ENCODE measurements at regions not wholly inside any gene's neighbourhood (a gene's known extent, or its start where the extent isn't known, plus 50 kb on each side); places are given as distances from the start of the nearest gene placed in this dataset.
"Not testable (repeated sequence)": the region's sequence is repeated elsewhere in the genome, so short reads cannot be mapped to it uniquely, and the experiment has no call there.

- intact Hi-C loops (cut with DNase I): no loop called here
- DNase-seq (ENCODE audit: low spot score): no peak
Measured at GRCh38 chr5:163682234-163682633, 176.8 kb downstream of the MAT2B start.

DNA sequence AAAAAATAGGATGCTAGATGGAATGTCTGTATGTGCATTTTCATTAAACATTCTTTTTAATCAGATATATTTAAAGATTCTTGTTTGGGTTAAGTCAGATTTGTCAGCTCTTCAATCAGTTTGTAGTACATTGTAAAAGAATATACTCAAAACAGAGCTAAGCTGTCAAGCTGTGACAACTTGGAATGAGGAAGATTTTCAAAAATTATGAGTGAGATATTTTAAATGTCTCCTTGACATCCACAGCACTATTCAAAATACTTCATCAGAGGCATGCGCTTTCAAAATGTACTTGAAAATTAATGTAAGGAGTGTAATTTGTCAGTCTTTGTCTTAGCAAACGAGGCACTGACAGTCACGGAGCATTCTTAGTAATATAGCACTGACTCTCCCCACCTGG is 182.0 kb downstream of the MAT2B start:
- no peak for DNase-seq (ENCODE audit: low spot score)

GRCh38 chr5:163692091-163692490 is 186.7 kb downstream of the MAT2B start:
- no peak for DNase-seq (ENCODE audit: low spot score)
- intact Hi-C loops (cut with DNase I): loop anchor here (10.0 kb wide), 1 partner anchor 813 kb away; no protein-coding TSS in a partner anchor

More for the DNA sequence above, 182.0 kb downstream of the MAT2B start:
- intact Hi-C loops (cut with DNase I): no loop called here

- intact Hi-C loops (cut with DNase I): loop anchor here (10.0 kb wide), 1 partner anchor 809 kb away; no protein-coding TSS in a partner anchor
- no peak for DNase-seq (ENCODE audit: low spot score)
Measured at GRCh38 chr5:163695830-163696578, 190.6 kb downstream of the MAT2B start.

DNA sequence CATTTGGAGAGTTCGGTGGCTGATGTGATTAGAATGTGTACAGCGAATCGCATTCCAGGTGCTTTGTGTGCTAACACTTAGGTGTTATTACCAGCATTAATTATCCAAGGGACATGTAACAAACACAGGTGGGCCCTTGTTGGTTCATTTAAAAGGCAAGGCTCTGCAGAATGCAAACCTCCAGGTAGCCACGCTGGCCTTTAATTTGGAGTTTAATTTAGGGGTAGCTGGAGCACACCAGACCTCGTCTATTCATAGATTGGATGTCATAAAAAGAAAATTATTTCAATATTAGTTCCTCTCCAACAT is 191.1 kb downstream of the MAT2B start:
- intact Hi-C loops (cut with DNase I): loop anchor here (10.0 kb wide), 1 partner anchor 808 kb away; no protein-coding TSS in a partner anchor

GRCh38 chr5:163706053-163706771 is 200.8 kb downstream of the MAT2B start:
- intact Hi-C loops (cut with DNase I): no loop called here
- no peak for DNase-seq (ENCODE audit: low spot score)

More for the DNA sequence above, 191.1 kb downstream of the MAT2B start:
- no peak for DNase-seq (ENCODE audit: low spot score)

- DNase-seq (ENCODE audit: low spot score): no peak
- intact Hi-C loops (cut with DNase I): no loop called here
Measured at GRCh38 chr5:163712011-163712410, 206.6 kb downstream of the MAT2B start.

DNA sequence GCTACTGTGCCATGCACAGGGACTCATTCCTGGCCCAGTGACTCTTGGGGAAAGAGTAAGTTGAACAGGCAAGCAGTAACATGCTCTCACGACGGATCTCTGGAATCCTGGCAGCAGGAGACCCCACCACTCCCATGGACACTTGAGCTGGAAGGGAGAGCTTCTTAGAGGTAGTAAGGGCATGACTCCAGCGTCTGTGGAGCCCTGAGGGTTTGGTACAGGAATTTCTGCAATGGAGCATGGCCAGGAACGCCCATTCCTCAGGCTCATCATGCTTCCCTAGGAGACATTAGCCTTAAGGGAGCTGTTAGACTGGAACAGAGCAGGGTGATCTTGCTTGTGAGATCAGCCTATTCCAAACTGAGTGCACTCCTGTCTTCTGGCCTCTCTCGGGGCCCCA is 212.9 kb downstream of the MAT2B start:
- no peak for DNase-seq (ENCODE audit: low spot score)
- intact Hi-C loops (cut with DNase I): no loop called here

DNA sequence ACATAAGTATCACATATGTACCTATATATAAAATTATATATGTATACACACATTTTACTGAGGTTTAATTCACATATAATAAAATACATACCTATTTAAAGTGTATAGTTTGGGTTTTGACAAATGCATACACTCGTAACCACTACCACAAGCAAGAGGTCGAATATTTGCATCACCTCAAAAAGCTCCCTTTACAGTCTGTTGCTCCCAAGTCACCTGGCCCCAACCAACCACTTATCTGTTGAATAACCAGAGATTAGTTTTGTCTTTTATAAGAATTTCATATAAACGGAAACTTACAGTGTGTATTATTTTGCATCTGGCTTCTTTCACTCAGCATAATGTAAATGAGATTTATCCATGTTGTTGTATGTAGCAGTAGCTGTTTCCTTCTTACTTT is 218.9 kb downstream of the MAT2B start:
- intact Hi-C loops (cut with DNase I): no loop called here
- DNase-seq (ENCODE audit: low spot score): no peak

DNA sequence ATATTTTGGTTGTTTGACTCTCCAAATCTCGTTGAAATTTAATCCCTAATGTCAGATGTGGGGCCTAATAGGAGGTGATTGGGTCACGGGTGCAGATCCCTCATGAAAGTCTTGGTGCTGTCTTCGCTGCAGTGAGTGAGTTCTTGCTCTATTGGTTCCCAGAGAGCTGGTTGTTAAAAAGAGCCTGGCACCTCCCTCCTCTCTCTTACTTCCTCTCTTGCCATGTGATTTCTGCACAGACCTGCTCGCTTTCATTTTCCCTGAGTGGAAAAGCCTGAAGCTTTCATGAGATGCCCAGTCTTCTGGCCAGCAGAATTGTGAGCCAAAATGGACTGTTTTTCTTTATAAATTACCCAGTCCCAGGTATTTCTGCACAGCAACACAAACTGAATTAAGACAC is 221.6 kb downstream of the MAT2B start:
- intact Hi-C loops (cut with DNase I): no loop called here
- no peak for DNase-seq (ENCODE audit: low spot score)

GRCh38 chr5:163730206-163730756 is 224.9 kb downstream of the MAT2B start:
- no peak for DNase-seq (ENCODE audit: low spot score)
- intact Hi-C loops (cut with DNase I): no loop called here

GRCh38 chr5:163731256-163731655 is 225.8 kb downstream of the MAT2B start:
- DNase-seq (ENCODE audit: low spot score): no peak
- intact Hi-C loops (cut with DNase I): no loop called here

GRCh38 chr5:163735069-163735468 is 229.7 kb downstream of the MAT2B start:
- no peak for DNase-seq (ENCODE audit: low spot score)
- intact Hi-C loops (cut with DNase I): no loop called here

DNA sequence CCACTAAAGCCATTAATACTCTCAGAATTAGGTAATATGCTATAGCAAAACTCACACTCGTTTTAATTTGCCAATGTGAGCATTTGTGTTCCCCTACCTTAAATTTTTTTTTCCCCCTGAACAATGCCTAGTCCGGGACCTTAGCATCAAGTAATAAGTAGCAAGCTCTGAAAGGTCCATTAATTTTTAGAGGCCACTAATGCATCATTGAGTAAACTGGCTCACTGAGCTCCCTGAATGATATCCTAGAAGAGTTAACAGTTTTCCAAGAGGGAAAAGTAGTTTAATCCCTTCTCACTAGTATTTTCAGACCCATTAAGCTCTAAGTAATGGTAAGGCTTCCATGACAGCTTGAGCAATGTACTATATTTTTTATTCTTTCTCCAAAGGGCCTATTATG is 242.2 kb downstream of the MAT2B start:
- DNase-seq (ENCODE audit: low spot score): no peak
- intact Hi-C loops (cut with DNase I): no loop called here

- DNase-seq (ENCODE audit: low spot score): no peak
- intact Hi-C loops (cut with DNase I): no loop called here
Measured at GRCh38 chr5:163748934-163749333, 243.5 kb downstream of the MAT2B start.

DNA sequence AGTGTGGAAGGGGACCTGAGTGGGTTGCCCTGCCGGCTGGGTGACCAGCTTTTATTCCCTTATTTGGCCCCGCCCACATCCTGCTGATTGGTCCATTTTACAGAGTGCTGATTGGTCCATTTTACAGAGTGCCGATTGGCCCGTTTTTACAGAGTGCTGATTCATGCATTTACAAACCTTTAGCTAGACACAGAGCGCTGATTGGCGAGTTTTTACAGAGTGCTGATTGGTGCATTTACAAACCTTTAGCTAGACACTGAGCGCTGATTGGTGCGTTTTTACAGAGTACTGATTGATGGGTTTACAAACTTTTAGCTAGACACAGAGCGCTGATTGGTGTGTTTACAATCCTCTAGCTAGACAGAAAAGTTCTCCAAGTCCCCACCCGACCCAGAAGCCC is 245.0 kb downstream of the MAT2B start:
- intact Hi-C loops (cut with DNase I); DNase-seq (ENCODE audit: low spot score): not testable (repeated sequence)

GRCh38 chr5:163755505-163755904 is 250.1 kb downstream of the MAT2B start:
- intact Hi-C loops (cut with DNase I): no loop called here

GRCh38 chr5:163756170-163756569 is 250.8 kb downstream of the MAT2B start:
- no peak for DNase-seq (ENCODE audit: low spot score)
- intact Hi-C loops (cut with DNase I): no loop called here

More at GRCh38 chr5:163755505-163755904, 250.1 kb downstream of the MAT2B start:
- DNase-seq (ENCODE audit: low spot score): no peak

- DNase-seq (ENCODE audit: low spot score): no peak
- intact Hi-C loops (cut with DNase I): no loop called here
Measured at GRCh38 chr5:163757344-163757743, 251.9 kb downstream of the MAT2B start.

DNA sequence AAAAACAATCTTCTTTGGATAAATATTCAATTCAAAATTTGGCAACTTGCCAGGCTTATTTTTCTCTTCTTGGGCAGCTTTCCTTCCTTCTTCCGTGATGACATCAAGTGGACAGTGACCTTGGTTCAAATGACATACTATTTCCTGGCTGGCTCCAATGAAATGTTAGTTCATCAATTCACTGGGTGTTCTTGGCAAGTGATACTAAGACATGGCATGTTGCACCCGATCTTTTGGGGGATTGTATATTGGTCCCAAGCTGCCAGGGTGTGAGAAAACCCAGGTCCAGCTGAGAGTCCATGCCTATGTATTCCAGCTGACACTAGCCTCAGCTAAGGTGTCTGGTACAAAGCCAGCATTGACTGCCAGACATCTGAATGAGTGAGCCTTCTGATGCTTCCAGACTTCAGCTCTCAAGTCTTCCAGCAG is 252.9 kb downstream of the MAT2B start:
- no peak for DNase-seq (ENCODE audit: low spot score)
- intact Hi-C loops (cut with DNase I): no loop called here

Data from cardiac septum (tissue), 1 donor.